ENCODE measurements at regions not wholly inside any gene's neighbourhood (a gene's known extent, or its start where the extent isn't known, plus 50 kb on each side); places are given as distances from the start of the nearest gene placed in this dataset.

GRCh38 chrX:149272690-149273463, 232.2 kb downstream of the IDS start:
- DNase-seq: no peak

GRCh38 chrX:149267878-149268813, 237.0 kb downstream of the IDS start:
- no peak for DNase-seq

GRCh38 chrX:149262086-149262485, 243.0 kb downstream of the IDS start:
- no peak for DNase-seq

- no peak for DNase-seq
Measured at GRCh38 chrX:149259241-149259640, 245.9 kb downstream of the IDS start.

- no peak for DNase-seq
Measured at GRCh38 chrX:149255860-149256259, 249.2 kb downstream of the IDS start.

- no peak for DNase-seq
Measured at GRCh38 chrX:149248073-149248625, 257.0 kb downstream of the IDS start.

- no peak for DNase-seq
Measured at GRCh38 chrX:149230689-149231088, 274.4 kb downstream of the IDS start.

GRCh38 chrX:149223854-149224253, 281.3 kb downstream of the IDS start:
- no peak for DNase-seq

- DNase-seq: no peak
Measured at GRCh38 chrX:149222040-149222439, 283.1 kb downstream of the IDS start.

- DNase-seq: no peak
Measured at GRCh38 chrX:149221230-149221629, 283.9 kb downstream of the IDS start.

- DNase-seq: no peak
Measured at GRCh38 chrX:149213264-149213663, 291.8 kb downstream of the IDS start.

- no peak for DNase-seq
Measured at GRCh38 chrX:149208307-149208706, 296.8 kb downstream of the IDS start.

GRCh38 chrX:149207518-149207917, 297.6 kb downstream of the IDS start:
- DNase-seq: no peak

- no peak for DNase-seq
Measured at GRCh38 chrX:149205937-149206336, 299.2 kb downstream of the IDS start.

- DNase-seq: no peak
Measured at GRCh38 chrX:149205081-149205480, 300.0 kb downstream of the IDS start.

- DNase-seq: no peak
Measured at GRCh38 chrX:149199734-149200133, 305.4 kb downstream of the IDS start.

GRCh38 chrX:149198980-149199732, 305.9 kb downstream of the IDS start:
- no peak for DNase-seq

- no peak for DNase-seq
Measured at GRCh38 chrX:149185087-149185486, 320.0 kb downstream of the IDS start.

GRCh38 chrX:149161435-149162088, 343.5 kb downstream of the IDS start:
- DNase-seq: no peak

- DNase-seq: no peak
Measured at GRCh38 chrX:149157976-149158375, 347.1 kb downstream of the IDS start.

GRCh38 chrX:149152941-149153340, 352.2 kb downstream of the IDS start:
- no peak for DNase-seq
